NCI-H1105 (cell line): ENCODE measurements at regions not wholly inside any gene's neighbourhood (a gene's known extent, or its start where the extent isn't known, plus 50 kb on each side); places are given as distances from the start of the nearest gene placed in this dataset.
"Not testable (repeated sequence)": the region's sequence is repeated elsewhere in the genome, so short reads cannot be mapped to it uniquely, and the experiment has no call there.

Experiments
- DNase-seq: peaks from one replicate; lab custom pipeline; 2025; lab: John Stamatoyannopoulos, UW

- DNase-seq, result no peak
These were observed 771.8 kb upstream of the SLITRK1 start for GRCh38 chr13:84653915-84654534.

GRCh38 chr13:84651705-84652104, 769.4 kb upstream of the SLITRK1 start:
- no peak for DNase-seq

DNA sequence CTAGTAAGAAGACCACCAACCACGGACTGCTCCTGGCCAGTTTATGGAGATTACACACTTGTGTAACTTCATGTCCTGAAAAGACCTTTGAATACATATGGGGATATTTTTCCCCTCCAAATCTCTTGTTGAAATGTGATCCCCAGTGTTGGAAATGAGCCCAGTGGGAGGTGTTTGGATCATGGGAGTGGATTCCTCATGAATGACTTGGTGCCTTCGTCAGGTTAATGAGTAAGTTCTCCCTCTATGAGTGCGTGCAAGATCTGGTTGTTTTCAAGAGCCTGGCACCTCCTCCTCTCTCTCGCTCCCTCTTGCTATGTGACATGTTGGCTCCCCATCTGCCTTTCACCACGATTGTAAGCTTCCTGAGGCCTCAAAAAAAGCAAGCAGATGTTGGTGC, 769.0 kb upstream of the SLITRK1 start:
- DNase-seq, result no peak

DNA sequence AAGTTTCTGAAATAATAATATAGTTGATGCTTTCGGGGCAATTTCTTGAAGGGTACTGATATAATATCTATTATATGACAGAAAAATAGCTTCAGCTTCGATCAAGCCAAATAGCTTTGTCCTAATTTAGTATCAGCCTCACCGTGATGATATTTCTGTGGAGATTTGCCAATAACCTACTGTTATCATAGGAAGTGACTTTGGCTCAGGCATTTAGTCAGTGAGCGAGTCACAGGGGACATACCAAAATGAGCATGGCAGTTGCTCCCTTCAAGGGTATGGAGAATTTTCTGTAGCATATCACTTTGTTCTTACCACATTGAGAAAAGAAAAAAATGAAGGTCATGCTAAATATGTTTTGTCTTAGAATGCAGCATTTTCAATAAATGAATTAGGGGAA, 767.6 kb upstream of the SLITRK1 start:
- no peak for DNase-seq

- no peak for DNase-seq
These were observed 765.9 kb upstream of the SLITRK1 start for GRCh38 chr13:84648069-84648640.

DNA sequence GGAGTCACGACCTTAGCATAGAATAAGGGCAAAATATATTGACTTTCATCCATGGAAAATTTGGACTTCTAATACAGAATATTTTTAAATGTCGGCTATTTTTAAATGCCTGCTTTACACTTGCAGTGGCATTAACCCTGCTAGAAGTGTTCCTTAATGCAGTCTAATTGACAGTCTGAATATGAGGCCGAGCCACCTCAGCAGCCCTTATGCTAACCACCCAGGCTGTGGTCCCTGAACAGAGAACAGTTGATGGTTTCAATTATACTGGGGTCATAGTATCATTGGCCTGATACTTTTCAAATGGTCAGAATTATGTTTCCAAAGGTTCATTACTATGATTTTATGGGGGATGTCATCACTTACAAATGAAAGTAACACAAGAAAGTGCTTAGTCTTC, 764.7 kb upstream of the SLITRK1 start:
- no peak for DNase-seq

DNA sequence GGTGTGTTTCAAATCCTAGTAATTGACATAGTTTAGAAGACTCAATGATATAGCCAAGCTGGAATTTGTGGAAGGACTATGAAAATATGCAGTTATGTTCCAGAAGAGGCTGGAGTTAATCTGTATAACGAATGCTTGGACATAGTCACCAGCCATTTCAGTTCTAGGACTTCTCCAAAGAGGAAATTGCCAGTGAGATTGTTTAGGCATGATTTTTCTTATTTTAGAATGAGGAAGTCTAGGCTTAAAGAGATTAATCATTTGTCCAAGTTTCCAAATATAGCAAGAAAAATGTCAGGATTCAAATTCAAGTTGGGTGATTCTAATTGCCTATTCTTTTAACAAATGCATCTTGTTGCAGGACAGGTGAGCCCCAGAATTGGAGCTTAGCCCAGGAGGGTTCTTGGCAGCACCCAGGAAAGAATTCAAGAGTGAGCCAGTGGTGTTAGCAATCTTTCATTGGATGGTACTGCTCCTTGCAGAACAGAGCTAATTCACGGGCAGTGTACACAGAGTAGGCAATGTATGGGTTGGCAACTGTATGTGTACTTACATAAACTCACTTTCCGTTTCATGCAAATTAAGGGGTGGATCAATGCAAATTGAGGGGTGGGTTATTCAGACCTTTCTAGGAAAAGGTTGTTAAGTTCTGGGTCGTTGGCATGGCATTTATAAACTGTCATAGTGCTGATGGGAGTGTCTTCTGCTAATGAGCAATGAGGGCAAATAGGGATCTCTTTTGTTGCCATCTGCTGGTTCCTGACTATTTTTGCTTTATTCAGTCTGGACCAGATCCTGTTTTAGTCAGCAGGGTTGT, 763.1 kb upstream of the SLITRK1 start:
- DNase-seq, result no peak

DNA sequence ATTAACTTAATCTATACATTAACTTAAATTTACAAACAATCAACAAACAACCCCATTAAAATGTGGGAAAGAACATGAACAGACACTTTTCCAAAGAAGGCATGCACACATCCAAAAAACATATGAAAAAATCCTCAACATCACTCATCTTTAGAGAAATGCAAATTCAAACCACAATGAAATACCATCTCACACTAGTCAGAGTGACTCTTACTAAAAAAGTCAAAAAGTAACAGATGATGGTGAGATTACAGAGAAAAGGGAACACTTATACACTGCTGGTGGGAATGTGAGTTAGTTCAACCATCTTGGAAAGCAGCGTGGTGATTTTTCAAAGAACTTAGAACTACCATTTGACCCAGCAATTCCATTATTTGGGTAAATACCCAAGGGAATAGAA, 759.2 kb upstream of the SLITRK1 start:
- no peak for DNase-seq

DNA sequence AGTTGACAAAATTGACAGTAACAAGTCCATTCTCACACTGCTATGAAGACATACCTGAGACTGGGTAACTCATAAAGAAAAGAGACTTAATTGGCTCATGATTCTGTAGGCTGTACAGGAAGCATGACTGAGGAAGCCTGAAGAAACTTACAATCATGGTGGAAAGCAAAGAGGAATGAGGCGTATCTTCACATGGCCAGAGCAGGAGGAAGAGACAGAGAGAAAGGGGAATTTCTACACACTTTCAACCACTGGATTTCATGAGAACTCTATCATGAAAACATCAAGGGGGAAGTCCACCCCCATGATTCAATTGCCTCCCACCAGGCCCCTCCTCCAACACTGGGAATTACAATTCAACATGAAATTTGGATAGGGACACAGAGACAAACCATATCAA, 758.4 kb upstream of the SLITRK1 start:
- no peak for DNase-seq

DNA sequence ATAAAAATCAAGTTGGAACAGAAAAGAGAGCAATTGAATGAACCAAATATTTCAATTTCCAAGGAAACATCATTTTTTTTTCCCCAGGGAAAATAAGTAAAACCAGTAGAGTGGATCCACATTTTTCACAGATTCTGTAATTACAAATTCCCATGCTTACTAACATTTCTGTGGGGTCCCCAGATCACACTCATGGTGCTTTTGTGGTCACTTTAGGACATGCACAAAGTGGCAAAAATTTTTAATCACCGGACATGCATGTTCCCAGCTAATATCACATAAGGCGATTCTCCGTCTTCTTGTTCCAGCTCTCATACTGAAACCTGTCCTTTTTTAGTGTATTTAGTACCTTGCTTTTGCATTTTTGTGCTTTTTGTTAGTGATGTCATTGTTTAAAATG, 748.2 kb upstream of the SLITRK1 start:
- no peak for DNase-seq

DNA sequence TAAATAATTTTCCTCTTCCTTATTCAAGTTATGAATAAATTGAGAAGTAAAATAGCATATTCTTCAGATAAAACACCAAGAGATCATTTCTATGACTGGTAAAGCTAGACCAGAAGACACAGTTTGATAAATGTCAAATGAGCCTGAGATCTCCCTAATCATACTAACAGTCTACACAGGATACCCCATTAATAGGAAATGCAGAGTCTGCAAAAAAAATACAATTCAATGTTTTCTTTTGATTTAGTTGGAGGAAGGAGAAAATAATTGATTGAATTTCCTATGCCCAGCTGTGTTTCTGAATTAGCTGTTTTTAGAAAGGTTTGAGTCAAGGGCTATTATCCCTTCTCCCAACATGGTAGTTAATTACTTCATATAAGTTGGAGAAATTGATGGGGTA, 734.6 kb upstream of the SLITRK1 start:
- no peak for DNase-seq

DNA sequence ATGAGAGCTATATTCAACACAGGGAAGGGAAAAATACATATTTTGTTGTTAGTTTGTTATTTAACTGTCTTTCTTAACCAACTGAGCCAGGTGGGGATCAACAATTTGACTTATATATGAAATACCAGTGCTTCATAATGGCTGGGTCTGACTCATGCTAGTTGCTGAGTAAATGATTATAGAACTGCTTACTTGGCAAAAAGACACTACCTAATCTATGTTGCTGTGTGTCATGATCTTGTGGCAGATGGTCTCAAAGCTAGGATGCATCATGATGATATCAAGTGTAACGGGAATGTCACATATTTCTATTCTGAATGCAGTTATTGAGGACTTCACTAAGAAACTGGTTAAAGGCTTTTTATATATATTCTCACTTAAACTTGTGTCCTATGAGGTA, 727.4 kb upstream of the SLITRK1 start:
- DNase-seq, result no peak

DNA sequence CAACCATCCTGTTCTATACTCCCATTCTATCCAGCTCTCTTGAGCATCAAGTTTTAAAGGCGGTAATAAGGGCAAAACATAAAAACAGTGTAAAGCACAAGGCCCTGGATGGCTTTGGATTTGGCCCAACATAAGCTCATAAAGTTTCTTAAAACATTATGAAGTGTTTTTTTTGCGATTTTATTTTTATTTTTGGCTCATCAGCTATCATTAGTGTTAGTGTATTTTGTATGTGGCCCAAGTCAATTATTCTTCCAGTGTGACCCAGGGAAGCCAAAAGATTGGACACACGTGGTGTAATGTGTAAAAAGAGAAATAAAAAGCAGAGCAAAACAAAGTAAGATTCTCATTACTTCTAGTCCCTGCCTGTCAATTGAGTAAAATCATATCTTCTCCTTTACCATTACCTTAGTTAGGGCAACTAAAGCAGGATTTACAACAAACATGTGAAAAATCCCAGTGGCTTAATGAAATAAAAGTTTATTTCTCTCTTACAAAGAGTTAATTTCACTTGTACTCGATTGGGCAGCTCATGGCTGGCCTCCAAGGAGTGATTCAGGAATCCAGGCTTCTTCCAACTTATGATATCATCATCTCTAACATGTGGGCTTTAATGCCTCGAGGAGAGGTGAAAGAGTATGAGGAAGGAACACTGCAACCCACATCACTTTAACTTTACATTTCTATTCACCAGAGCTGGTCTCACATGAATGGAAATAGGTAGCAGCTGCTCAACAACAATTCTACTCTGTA, 725.2 kb upstream of the SLITRK1 start:
- DNase-seq, result no peak

DNA sequence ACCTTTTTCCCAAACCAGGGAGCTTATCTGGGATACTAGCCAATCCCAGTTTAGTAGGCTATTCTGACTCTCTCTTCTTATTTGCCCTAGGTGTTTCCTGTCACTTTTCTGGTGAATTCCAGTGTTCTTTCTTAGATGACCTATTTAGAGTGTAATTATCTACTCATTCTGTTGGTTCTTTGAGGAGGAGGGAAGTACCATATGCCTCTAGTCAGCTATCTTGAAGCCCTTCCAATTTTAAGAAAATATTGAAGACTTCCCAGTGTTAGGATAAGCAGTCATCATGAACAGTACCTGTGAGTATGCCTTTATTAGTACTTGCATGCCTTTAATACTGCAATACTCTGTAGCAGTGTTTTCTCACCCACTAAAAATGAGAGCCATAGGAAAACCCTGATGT, 724.3 kb upstream of the SLITRK1 start:
- no peak for DNase-seq

- no peak for DNase-seq
These were observed 723.7 kb upstream of the SLITRK1 start for GRCh38 chr13:84605927-84606326.

- no peak for DNase-seq
These were observed 709.2 kb upstream of the SLITRK1 start for GRCh38 chr13:84591444-84591843.

- no peak for DNase-seq
These were observed 708.4 kb upstream of the SLITRK1 start for GRCh38 chr13:84590663-84591062.

GRCh38 chr13:84588023-84588422, 705.7 kb upstream of the SLITRK1 start:
- no peak for DNase-seq

GRCh38 chr13:84579901-84580300, 697.6 kb upstream of the SLITRK1 start:
- not testable (repeated sequence) for DNase-seq

GRCh38 chr13:84574851-84575250, 692.6 kb upstream of the SLITRK1 start:
- no peak for DNase-seq

GRCh38 chr13:84571264-84571663, 689.0 kb upstream of the SLITRK1 start:
- no peak for DNase-seq

- no peak for DNase-seq
These were observed 688.6 kb upstream of the SLITRK1 start for GRCh38 chr13:84570831-84571230.

DNA sequence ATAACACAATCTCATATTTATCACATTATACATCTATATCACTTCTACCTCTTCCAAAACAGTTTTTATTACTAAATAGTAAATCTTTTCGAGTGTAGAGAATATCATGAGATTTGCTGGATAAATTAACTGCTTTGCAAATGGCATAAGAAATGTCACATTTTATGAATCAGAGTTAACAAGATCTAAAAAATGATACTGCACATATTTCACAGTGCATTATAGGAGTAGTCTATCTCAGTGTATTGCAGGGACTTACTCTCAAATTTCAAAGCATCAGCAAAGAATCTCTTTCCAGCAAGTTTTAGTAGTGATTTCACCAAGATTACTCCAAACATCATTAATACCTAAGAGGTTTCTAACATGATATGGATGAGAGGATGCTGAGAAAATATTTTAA, 687.1 kb upstream of the SLITRK1 start:
- no peak for DNase-seq
